ENCODE measurements at regions not wholly inside any gene's neighbourhood (a gene's known extent, or its start where the extent isn't known, plus 50 kb on each side); places are given as distances from the start of the nearest gene placed in this dataset.

GRCh38 chr12:34402899-34403705 is 380.8 kb downstream of the ALG10 start:
- TF ChIP-seq POLR2AphosphoS5 (IDR thresholded peaks at IDR 0.05; ENCODE audit: borderline replicate concordance, low read depth, low read length), result no peak
- TF ChIP-seq EZH2 (IDR thresholded peaks at IDR 0.05), result no peak
